PC-3 (cell line): ENCODE measurements at regions not wholly inside any gene's neighbourhood (a gene's known extent, or its start where the extent isn't known, plus 50 kb on each side); places are given as distances from the start of the nearest gene placed in this dataset.

ENCODE experiments used
- ATAC-seq: fragments of 200-7000 bp; cut with Tn5 transposase; 2 replicates; pipeline ENCODE4 v1.9.1; 2020; ENCODE audit warnings: mild to moderate bottlenecking, moderate library complexity
- BruUV-seq: library from RNA; stranded (reverse); fragments of 400-500 nt; replicated peaks from 2 replicates; lab custom pipeline; 2021; lab: Mats Ljungman, UMichigan
- CTCF ChIA-PET: fragments of 300-600 bp; sonication (Branson Sonifier 250); formaldehyde crosslinking; loops from one replicate; lab custom pipeline; 2022; ENCODE audit warnings: antibody characterized with exemption; lab: Charles Lee
- POLR2A ChIA-PET: fragments of 300-600 bp; sonication (Branson Sonifier 250); formaldehyde crosslinking; loops from one replicate; lab custom pipeline; 2022; ENCODE audit warnings: antibody characterized with exemption; ENCODE audit not compliant: unreplicated experiment; lab: Charles Lee
- DNase-seq: peaks from one replicate; pipeline ENCODE4 v3.0.0-alpha.2; 2015
- H2AFZ ChIP-seq: fragments of 300-600 bp; sonication (generic); 2 replicates; pipeline ENCODE4 v1.6.0; 2016; ENCODE audit warnings: antibody characterized with exemption, low read length
- H3F3A ChIP-seq: fragments of 300-600 bp; sonication (generic); one replicate; pipeline ENCODE4 v1.6.0; 2017; ENCODE audit warnings: antibody characterized with exemption, low read length, control low read depth, mild to moderate bottlenecking; ENCODE audit not compliant: unreplicated experiment
- H3K27ac ChIP-seq: fragments of 300-600 bp; sonication (generic); 2 replicates; pipeline ENCODE4 v1.5.1; 2016; ENCODE audit warnings: mild to moderate bottlenecking, low read length
- H3K27me3 ChIP-seq: fragments of 300-600 bp; sonication (generic); 2 replicates; pipeline ENCODE4 v1.6.1; 2016; ENCODE audit warnings: low read length, mixed read lengths
- H3K36me3 ChIP-seq: fragments of 300-600 bp; sonication (generic); 2 replicates; pipeline ENCODE4 v1.6.1; 2016; ENCODE audit warnings: low read depth, mixed run types, low read length, mixed read lengths
- H3K4me1 ChIP-seq: fragments of 300-600 bp; sonication (generic); 2 replicates; pipeline ENCODE4 v1.5.1; 2016; ENCODE audit warnings: low read length; ENCODE audit not compliant: insufficient read depth
- H3K4me2 ChIP-seq: fragments of 300-600 bp; sonication (generic); 2 replicates; pipeline ENCODE4 v1.6.0; 2016; ENCODE audit warnings: low read length
- H3K4me3 ChIP-seq: fragments of 300-600 bp; sonication (generic); 2 replicates; pipeline ENCODE4 v1.5.1; 2016; ENCODE audit warnings: mild to moderate bottlenecking, low read length, mixed read lengths
- H3K79me2 ChIP-seq: fragments of 300-600 bp; sonication (generic); 2 replicates; pipeline ENCODE4 v1.6.1; 2017; ENCODE audit warnings: low read length, mixed read lengths
- H3K9ac ChIP-seq: fragments of 300-600 bp; sonication (generic); 2 replicates; pipeline ENCODE4 v1.6.0; 2016; ENCODE audit warnings: mild to moderate bottlenecking, low read length
- H3K9me2 ChIP-seq: fragments of 300-600 bp; sonication (generic); replicated peaks from 2 replicates; pipeline ENCODE4 v1.6.1; 2016; ENCODE audit warnings: mixed run types, low read length, mixed read lengths
- H3K9me3 ChIP-seq: fragments of 300-600 bp; sonication (generic); 2 replicates; pipeline ENCODE4 v1.6.1; 2016; ENCODE audit warnings: low read length, mixed read lengths
- H4K20me1 ChIP-seq: fragments of 300-600 bp; sonication (generic); 2 replicates; pipeline ENCODE4 v1.6.1; 2016; ENCODE audit warnings: low read length, mixed read lengths
- EZH2 ChIP-seq: fragments of 300-600 bp; sonication (generic); IDR thresholded peaks from one replicate; pipeline ENCODE4 v1.6.1; 2017; ENCODE audit warnings: antibody characterized with exemption, mild to moderate bottlenecking, low read length; ENCODE audit not compliant: unreplicated experiment
- EZH2phosphoT487 ChIP-seq: fragments of 300-600 bp; sonication (generic); IDR thresholded peaks from 2 replicates; pipeline ENCODE4 v1.6.1; 2018; ENCODE audit warnings: mild to moderate bottlenecking, antibody characterized with exemption, low read length, borderline replicate concordance
- intact Hi-C: fragments of 100-400 bp; cut with micrococcal nuclease; formaldehyde crosslinking; loops from 2 replicates; pipeline ENCODE4 v1.9.0; 2023
- TF ChIP-seq, protein P1 (sequence below): fragments of 300-600 bp; sonication (generic); conservative IDR thresholded peaks from 2 replicates; pipeline ENCODE4 v1.5.1; 2017; ENCODE audit warnings: antibody characterized with exemption, low read depth, mild to moderate bottlenecking, low read length

DNA sequence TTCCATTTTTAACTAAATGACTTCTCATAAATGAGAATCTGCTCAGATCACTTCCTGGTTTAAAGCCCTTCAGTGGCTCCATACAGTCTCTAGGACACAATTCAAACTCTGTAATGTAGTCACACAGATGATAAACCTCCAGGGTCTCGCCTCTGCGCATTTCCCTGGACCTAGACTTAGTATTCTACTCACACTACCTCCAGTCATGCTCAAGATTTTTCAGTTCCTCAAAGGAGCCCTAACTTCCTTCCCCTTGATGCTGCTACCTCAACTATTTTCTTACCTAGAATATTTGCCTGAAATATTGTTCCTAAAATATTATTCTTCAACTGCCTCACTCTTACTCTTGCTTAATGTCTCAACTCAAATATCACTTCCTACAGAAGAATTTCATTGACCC, 86.7 kb upstream of the TPP2 start:
- Histone ChIP-seq H3K9me2 (no peaks in the 10 kb centered on the region), H3F3A (no peaks in the 10 kb centered on the region), H4K20me1 (no peaks in the 10 kb centered on the region), H3K4me1 (no peaks in the 10 kb centered on the region), H3K9me3 (no peaks in the 10 kb centered on the region), H2AFZ (no peak overlapping the region), H3K27ac (no peak overlapping the region), H3K27me3 (no peaks in the 10 kb centered on the region), H3K9ac (no peak overlapping the region), H3K4me3 (no peak overlapping the region), H3K4me2 (no peak overlapping the region), H3K36me3 (no peaks in the 10 kb centered on the region), H3K79me2 (no peaks in the 10 kb centered on the region)
- TF ChIP-seq EZH2 (no peak), EZH2phosphoT487 (no peak)
- no peak for ATAC-seq
- intact Hi-C loops, result no loop called here
- CTCF ChIA-PET, result no interaction called here
- BruUV-seq, result no TSS peak
- no peak for DNase-seq
- POLR2A ChIA-PET, result no interaction called here

GRCh38 chr13:102508411-102508810, 88.4 kb upstream of the TPP2 start:
- no peaks in the 10 kb centered on the region for H3K79me2 ChIP-seq
- H4K20me1 ChIP-seq, result no peaks in the 10 kb centered on the region
- ChIA-PET CTCF (no interaction called here), POLR2A (no interaction called here)
- H3K9me3 ChIP-seq, result no peaks in the 10 kb centered on the region
- no peaks in the 10 kb centered on the region for H3F3A ChIP-seq
- no peak for TF ChIP-seq EZH2phosphoT487
- TF ChIP-seq, protein P1, sequence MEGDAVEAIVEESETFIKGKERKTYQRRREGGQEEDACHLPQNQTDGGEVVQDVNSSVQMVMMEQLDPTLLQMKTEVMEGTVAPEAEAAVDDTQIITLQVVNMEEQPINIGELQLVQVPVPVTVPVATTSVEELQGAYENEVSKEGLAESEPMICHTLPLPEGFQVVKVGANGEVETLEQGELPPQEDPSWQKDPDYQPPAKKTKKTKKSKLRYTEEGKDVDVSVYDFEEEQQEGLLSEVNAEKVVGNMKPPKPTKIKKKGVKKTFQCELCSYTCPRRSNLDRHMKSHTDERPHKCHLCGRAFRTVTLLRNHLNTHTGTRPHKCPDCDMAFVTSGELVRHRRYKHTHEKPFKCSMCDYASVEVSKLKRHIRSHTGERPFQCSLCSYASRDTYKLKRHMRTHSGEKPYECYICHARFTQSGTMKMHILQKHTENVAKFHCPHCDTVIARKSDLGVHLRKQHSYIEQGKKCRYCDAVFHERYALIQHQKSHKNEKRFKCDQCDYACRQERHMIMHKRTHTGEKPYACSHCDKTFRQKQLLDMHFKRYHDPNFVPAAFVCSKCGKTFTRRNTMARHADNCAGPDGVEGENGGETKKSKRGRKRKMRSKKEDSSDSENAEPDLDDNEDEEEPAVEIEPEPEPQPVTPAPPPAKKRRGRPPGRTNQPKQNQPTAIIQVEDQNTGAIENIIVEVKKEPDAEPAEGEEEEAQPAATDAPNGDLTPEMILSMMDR, result no peak
- TF ChIP-seq EZH2, result no peak
- H3K4me1 ChIP-seq, result no peaks in the 10 kb centered on the region
- no peaks in the 10 kb centered on the region for H3K9me2 ChIP-seq
- no peak overlapping the region for H3K4me3 ChIP-seq
- DNase-seq, result no peak
- intact Hi-C loops, result no loop called here
- peaks cover 6% of the 10 kb centered on the region; the same call in 1 of the 2 replicates for H3K27me3 ChIP-seq
- H3K27ac ChIP-seq, result no peak overlapping the region
- H3K9ac ChIP-seq, result no peak overlapping the region
- no peak overlapping the region for H3K4me2 ChIP-seq
- H2AFZ ChIP-seq, result no peak overlapping the region
- no TSS peak for BruUV-seq
- H3K36me3 ChIP-seq, result no peaks in the 10 kb centered on the region
- no peak for ATAC-seq

DNA sequence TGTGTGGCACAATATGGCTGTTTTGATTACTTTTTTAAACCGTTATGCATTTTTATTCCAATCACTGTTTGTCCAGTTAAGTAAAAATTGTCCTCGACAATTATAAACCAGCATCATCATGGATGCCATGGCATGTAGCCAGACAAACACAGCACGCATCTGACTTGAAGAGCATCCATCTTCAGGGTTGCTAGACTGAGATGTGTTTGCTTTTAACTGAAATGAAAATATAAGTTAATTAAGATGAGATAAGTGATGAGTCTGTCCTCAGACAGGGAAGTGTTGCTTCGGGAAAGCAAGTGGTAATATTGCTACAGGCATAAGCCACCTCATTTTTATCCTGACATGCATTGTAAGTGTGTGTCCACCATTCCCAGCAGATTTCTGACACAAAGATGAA, 92.8 kb upstream of the TPP2 start:
- no peaks in the 10 kb centered on the region for H3K9me2 ChIP-seq
- H3K4me1 ChIP-seq, result no peaks in the 10 kb centered on the region
- intact Hi-C loops, result no loop called here
- H3K36me3 ChIP-seq, result no peaks in the 10 kb centered on the region
- H3K4me2 ChIP-seq, result no peak overlapping the region
- no peaks in the 10 kb centered on the region for H3K9me3 ChIP-seq
- TF ChIP-seq, protein P1, result no peak
- no peak for TF ChIP-seq EZH2
- no peak for TF ChIP-seq EZH2phosphoT487
- H3K27me3 ChIP-seq, result peaks cover 7% of the 10 kb centered on the region
- no peak overlapping the region for H3K9ac ChIP-seq
- no peak for ATAC-seq
- no peaks in the 10 kb centered on the region for H3F3A ChIP-seq
- no TSS peak for BruUV-seq
- H2AFZ ChIP-seq, result no peak overlapping the region
- POLR2A ChIA-PET, result no interaction called here
- no peak overlapping the region for H3K27ac ChIP-seq
- H4K20me1 ChIP-seq, result no peaks in the 10 kb centered on the region
- H3K79me2 ChIP-seq, result no peaks in the 10 kb centered on the region
- no peak overlapping the region for H3K4me3 ChIP-seq
- CTCF ChIA-PET, result no interaction called here
- no peak for DNase-seq
